ENCODE measurements at regions not wholly inside any gene's neighbourhood (a gene's known extent, or its start where the extent isn't known, plus 50 kb on each side); places are given as distances from the start of the nearest gene placed in this dataset.

- DNase-seq = no peak
Measured at GRCh38 chr1:214824763-214825162, 221.8 kb downstream of the CENPF start.

- DNase-seq = no peak
Measured at GRCh38 chr1:214826619-214827018, 223.6 kb downstream of the CENPF start.

- DNase-seq = no peak
Measured at GRCh38 chr1:214827883-214828282, 224.9 kb downstream of the CENPF start.

- DNase-seq = no peak
Measured at GRCh38 chr1:214830941-214831340, 227.9 kb downstream of the CENPF start.

- DNase-seq = no peak
Measured at GRCh38 chr1:214831956-214832355, 229.0 kb downstream of the CENPF start.

- DNase-seq = no peak
Measured at GRCh38 chr1:214833178-214833756, 230.3 kb downstream of the CENPF start.

- no peak for DNase-seq
Measured at GRCh38 chr1:214837376-214837775, 234.4 kb downstream of the CENPF start.

GRCh38 chr1:214838351-214838750 is 235.4 kb downstream of the CENPF start:
- no peak for DNase-seq

- no peak for DNase-seq
Measured at GRCh38 chr1:214840356-214840755, 237.4 kb downstream of the CENPF start.

- DNase-seq = no peak
Measured at GRCh38 chr1:214842856-214843255, 239.7 kb upstream of the KCNK2 start.

- no peak for DNase-seq
Measured at GRCh38 chr1:214843281-214843680, 239.3 kb upstream of the KCNK2 start.

GRCh38 chr1:214844319-214844718 is 238.2 kb upstream of the KCNK2 start:
- DNase-seq = no peak

GRCh38 chr1:214846276-214846675 is 236.3 kb upstream of the KCNK2 start:
- DNase-seq = no peak

GRCh38 chr1:214847071-214847810 is 235.3 kb upstream of the KCNK2 start:
- DNase-seq = no peak

GRCh38 chr1:214848101-214848500 is 234.4 kb upstream of the KCNK2 start:
- no peak for DNase-seq

- DNase-seq = no peak
Measured at GRCh38 chr1:214850432-214851050, 232.0 kb upstream of the KCNK2 start.

GRCh38 chr1:214853340-214853739 is 229.2 kb upstream of the KCNK2 start:
- DNase-seq = no peak

GRCh38 chr1:214854126-214854875 is 228.2 kb upstream of the KCNK2 start:
- DNase-seq = no peak

GRCh38 chr1:214856843-214857242 is 225.7 kb upstream of the KCNK2 start:
- no peak for DNase-seq

GRCh38 chr1:214857716-214858115 is 224.8 kb upstream of the KCNK2 start:
- DNase-seq = no peak

- DNase-seq = no peak
Measured at GRCh38 chr1:214859647-214860046, 222.9 kb upstream of the KCNK2 start.

- DNase-seq = no peak
Measured at GRCh38 chr1:214861615-214862014, 220.9 kb upstream of the KCNK2 start.

- DNase-seq = no peak
Measured at GRCh38 chr1:214862421-214862820, 220.1 kb upstream of the KCNK2 start.

Data from suppressor macrophage treated with lipopolysaccharide for 1 hour (primary cell).